Gastroesophageal sphincter (tissue), 3 donors: ENCODE measurements at regions not wholly inside any gene's neighbourhood (a gene's known extent, or its start where the extent isn't known, plus 50 kb on each side); places are given as distances from the start of the nearest gene placed in this dataset.

Experiments
- CTCF ChIP-seq, 4 experiments: fragments of 200-600 bp in 2 of 4; fragments of 450-650 bp in 2 of 4; sonication (generic) in 1 of 4; IDR thresholded peaks; one replicate each; pipeline ENCODE4 v1.5.1; 2017 to 2019; ENCODE audit warnings: antibody characterized with exemption in 4 of 4, mild to moderate bottlenecking in 2 of 4, moderate library complexity in 2 of 4
- EP300 ChIP-seq: sonication (generic); formaldehyde crosslinking; IDR thresholded peaks from one replicate; pipeline ENCODE4 v1.6.1; 2017; ENCODE audit warnings: antibody characterized with exemption, mild to moderate bottlenecking
- POLR2A ChIP-seq, 2 donors: fragments of 450-650 bp; IDR thresholded peaks; one replicate each; pipeline ENCODE4 v1.6.1; 2017; ENCODE audit warnings: antibody characterized with exemption in 2 of 2, mild to moderate bottlenecking in 2 of 2, moderate library complexity in 1 of 2
- POLR2AphosphoS5 ChIP-seq: sonication (generic); formaldehyde crosslinking; IDR thresholded peaks from one replicate; pipeline ENCODE4 v1.6.1; 2017; ENCODE audit warnings: antibody characterized with exemption

GRCh38 chr1:147079400-147080005, 92.8 kb downstream of the PRKAB2 start:
- TF ChIP-seq CTCF (IDR thresholded peaks at IDR 0.05) = no peak
- no peak for TF ChIP-seq EP300
- no peak for TF ChIP-seq POLR2A (IDR thresholded peaks at IDR 0.05)
- no peak for TF ChIP-seq POLR2AphosphoS5
